Astrocyte of the cerebellum (primary cell): ENCODE measurements at regions not wholly inside any gene's neighbourhood (a gene's known extent, or its start where the extent isn't known, plus 50 kb on each side); places are given as distances from the start of the nearest gene placed in this dataset.
A peak's percentile ranks its signal among the peaks of the same experiment; 100 is the strongest.

ENCODE experiments used
- DNase-seq: peaks from one replicate; pipeline ENCODE4 v3.0.0-alpha.2; 2011; ENCODE audit warnings: low read depth
- H3K4me3 ChIP-seq: 2 replicates; pipeline ENCODE4 v1.5.1; 2011; ENCODE audit warnings: mild to moderate bottlenecking, low read depth, low read length, moderate library complexity
- in situ Hi-C: cut with HindIII; loops from 2 replicates; pipeline ENCODE4 v1.10.0; 2017; ENCODE audit warnings: low sequenced_read_pairs
- TF ChIP-seq, protein P1 (sequence below): IDR thresholded peaks from 2 replicates; pipeline ENCODE4 v1.5.1; 2012; ENCODE audit warnings: low read length, low read depth, moderate library complexity, mild to moderate bottlenecking; ENCODE audit errors: missing control alignments

DNA sequence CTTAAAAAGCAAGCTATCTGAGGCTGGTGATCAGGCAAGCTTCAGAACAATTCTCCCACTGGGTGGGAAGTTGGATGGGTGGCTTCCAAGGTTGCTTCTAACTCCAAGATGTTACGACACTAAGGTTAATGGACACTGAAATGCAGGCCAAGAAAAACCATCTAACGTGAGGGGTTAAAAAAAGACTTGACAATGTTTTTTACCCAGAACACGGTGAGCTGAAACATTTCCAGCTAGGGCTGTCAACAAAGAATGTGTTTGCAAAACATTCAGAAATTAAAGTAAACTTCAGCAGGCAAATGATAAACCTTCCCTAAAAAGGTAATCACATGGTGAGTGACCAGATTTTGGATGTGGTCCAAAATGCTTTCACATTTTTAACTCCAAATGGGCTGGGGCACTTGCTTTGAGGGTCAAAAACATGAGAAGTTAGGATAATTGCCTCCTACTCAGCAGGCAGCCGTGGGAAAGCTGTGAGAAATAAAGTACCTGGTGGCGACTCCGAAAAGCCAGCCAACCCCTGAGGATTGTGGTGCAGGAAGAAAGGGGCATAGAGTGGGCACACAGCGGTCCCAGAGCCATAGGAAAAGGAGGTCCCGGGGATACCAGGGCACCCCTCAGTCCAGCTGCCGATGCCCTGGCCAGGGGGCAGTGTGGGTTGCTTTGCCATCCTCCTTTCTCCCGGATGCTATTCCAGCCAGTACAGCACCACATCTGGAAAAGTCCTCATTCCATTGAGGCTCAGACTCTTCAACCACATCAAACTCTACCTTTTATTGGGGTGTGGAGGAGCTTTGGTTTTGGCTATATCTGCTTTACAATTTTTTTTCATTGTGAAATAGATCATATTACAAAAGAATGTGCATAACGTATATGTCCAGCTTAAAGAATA is 90.0 kb upstream of the ATL2 start:
- in situ Hi-C loops: loop anchor here (5.0 kb wide), 1 partner anchor 90 kb away; the partner anchor contains the start of gene ATL2
- TF ChIP-seq, protein P1, sequence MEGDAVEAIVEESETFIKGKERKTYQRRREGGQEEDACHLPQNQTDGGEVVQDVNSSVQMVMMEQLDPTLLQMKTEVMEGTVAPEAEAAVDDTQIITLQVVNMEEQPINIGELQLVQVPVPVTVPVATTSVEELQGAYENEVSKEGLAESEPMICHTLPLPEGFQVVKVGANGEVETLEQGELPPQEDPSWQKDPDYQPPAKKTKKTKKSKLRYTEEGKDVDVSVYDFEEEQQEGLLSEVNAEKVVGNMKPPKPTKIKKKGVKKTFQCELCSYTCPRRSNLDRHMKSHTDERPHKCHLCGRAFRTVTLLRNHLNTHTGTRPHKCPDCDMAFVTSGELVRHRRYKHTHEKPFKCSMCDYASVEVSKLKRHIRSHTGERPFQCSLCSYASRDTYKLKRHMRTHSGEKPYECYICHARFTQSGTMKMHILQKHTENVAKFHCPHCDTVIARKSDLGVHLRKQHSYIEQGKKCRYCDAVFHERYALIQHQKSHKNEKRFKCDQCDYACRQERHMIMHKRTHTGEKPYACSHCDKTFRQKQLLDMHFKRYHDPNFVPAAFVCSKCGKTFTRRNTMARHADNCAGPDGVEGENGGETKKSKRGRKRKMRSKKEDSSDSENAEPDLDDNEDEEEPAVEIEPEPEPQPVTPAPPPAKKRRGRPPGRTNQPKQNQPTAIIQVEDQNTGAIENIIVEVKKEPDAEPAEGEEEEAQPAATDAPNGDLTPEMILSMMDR: peak; percentile 2
- peak; percentile 32 for DNase-seq
- H3K4me3 ChIP-seq: no peak overlapping the region

DNA sequence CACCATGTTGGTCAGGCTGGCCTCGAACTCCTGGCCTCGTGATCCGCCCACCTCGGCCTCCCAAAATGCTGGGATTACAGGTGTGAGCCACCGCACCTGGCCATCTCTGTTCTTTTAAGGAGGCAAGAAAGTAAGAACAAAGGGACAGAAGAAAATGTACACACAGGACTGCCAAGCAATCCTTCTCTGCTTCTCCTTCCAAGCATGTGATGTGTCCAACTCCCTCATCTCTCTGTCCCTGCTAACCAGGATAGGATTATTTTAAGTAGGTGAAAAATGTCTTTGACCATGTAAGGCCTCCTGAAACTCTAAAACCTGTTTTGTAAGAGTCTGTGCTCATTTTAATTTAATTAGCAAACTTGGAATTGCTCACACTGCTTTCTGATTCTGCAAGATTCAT is 89.3 kb upstream of the ATL2 start:
- in situ Hi-C loops: loop anchor here (5.0 kb wide), 1 partner anchor 89 kb away; the partner anchor contains the start of gene ATL2
- no peak for DNase-seq
- TF ChIP-seq, protein P1: no peak
- no peak overlapping the region for H3K4me3 ChIP-seq

DNA sequence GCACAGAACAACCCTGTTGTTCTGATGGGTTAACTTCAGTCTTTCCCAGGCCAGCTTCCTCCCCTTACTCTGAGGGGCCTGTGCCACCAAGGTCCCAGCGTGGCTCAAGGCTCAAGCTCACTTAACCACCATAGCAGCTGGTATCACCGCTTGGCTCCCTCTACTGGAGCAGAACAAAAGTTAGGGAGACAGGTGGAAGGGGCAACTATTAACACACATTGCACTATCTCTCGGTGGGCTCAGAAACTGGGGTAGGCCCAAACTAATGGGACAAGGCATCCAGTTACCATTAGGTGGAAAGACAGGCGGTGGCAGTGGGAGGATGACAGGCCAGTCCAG is 88.7 kb upstream of the ATL2 start:
- no peak for DNase-seq
- in situ Hi-C loops: loop anchor here (5.0 kb wide), 1 partner anchor 88 kb away; the partner anchor contains the start of gene ATL2
- no peak overlapping the region for H3K4me3 ChIP-seq
- TF ChIP-seq, protein P1: peak; percentile 63

DNA sequence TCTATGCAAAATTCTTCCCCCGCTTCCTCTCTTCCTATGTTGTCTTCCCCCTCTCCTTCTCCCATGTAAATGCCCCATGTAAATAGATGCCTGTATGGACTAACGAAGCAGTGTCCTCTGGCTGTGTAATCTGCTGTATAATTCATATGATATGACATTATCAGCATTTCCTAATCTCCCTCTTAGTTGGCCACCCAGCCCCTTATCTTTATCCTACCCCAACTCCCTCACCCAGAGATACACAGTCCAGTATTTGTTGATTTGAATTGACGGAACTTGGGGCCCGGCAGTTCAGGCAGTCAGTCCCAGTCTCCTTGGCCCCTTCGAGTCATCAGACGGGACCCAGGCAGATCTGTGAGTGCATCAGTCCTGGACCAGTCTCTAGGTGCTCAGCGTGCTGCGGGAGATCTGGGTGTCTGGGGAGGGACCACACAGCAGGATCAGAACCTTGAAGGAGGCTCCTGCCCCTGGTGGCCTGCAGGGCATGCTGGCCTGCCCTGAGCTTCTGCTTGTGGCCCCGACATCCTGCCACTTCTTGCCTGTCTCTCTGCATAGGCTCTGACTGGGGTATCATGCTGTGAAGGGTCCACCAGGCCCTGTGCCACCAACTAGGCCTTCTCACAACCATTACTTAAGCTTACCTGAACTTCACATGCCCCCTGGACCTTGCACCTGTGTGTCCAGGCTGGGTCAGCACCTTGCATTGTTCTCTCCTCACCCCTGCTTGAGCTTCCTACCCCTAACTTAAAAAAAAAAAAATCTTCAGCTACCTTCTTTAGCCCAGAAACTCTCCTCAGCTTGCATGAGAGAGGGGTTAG is 88.1 kb upstream of the ATL2 start:
- H3K4me3 ChIP-seq: no peak overlapping the region
- in situ Hi-C loops: loop anchor here (5.0 kb wide), 1 partner anchor 88 kb away; the partner anchor contains the start of gene ATL2
- no peak for DNase-seq
- TF ChIP-seq, protein P1: no peak

DNA sequence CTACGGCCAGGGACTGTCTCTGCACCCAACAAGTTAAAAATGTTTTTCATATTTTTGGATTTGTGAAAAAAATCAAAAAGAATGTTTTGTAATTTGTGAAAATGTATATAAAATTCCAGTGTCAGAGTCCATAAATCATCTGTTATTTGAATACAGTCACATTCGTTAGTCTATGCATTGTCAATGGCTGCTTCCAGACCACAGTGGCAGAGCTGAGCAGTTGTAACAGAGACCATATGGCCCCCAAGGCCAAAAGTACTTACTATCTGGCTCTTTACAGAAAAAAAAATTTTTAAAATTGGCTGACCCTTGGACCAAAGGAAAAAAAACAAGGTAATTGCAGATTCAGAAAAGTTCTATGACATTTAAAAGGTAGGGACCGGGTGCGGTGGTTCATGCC is 86.7 kb upstream of the ATL2 start:
- no peak for DNase-seq
- no peak overlapping the region for H3K4me3 ChIP-seq
- TF ChIP-seq, protein P1: no peak
- in situ Hi-C loops: no loop called here

DNA sequence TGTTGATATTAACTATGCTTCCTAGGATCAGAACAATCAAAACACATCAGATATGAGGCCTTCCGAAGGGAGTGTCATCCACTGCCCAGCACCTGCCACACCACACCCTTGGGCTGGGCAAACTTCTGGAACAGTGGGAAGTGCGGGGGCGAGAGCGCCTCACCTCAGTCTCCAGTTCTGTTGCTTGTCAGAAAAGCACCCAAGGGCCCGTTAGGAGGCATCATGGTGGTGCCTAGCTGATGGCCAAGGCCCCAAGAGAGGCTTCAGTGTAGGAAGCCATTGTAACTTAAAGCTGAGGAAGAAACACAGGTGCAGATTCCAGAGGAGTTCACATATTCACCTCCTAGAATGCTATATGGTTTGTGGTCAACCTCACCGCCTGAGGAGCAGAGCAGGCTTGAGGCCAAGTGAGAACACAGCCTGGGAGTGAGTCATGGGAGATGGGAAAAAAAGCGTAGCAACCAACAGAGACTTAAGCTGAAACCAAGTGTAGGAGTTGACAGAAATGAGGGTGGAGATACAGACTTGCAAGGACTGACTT is 85.1 kb upstream of the ATL2 start:
- TF ChIP-seq, protein P1: no peak
- H3K4me3 ChIP-seq: no peak overlapping the region
- peak; percentile 99 for DNase-seq
- in situ Hi-C loops: no loop called here
